H1 (cell line): ENCODE measurements at regions not wholly inside any gene's neighbourhood (a gene's known extent, or its start where the extent isn't known, plus 50 kb on each side); places are given as distances from the start of the nearest gene placed in this dataset.

ENCODE experiments used
- ATF2 ChIP-seq: IDR thresholded peaks from 2 replicates; pipeline ENCODE4 v1.6.1; 2012; ENCODE audit warnings: low read length, inconsistent platforms
- CEBPB ChIP-seq: IDR thresholded peaks from 2 replicates; pipeline ENCODE4 v1.6.1; 2012; ENCODE audit warnings: low read depth, low read length
- HDAC2 ChIP-seq, 2 experiments: fragments of 300-600 bp in 1 of 2; sonication (generic) in 1 of 2; IDR thresholded peaks; 2 replicates each; pipeline ENCODE4 v1.6.1; 2011 to 2012; ENCODE audit warnings: low read depth in 2 of 2, low read length in 2 of 2, mild to moderate bottlenecking in 2 of 2, moderate library complexity in 2 of 2, borderline replicate concordance in 1 of 2, inconsistent platforms in 1 of 2
- SP2 ChIP-seq: IDR thresholded peaks from 2 replicates; pipeline ENCODE4 v1.6.1; 2012; ENCODE audit warnings: mild to moderate bottlenecking, low read length, inconsistent platforms

DNA sequence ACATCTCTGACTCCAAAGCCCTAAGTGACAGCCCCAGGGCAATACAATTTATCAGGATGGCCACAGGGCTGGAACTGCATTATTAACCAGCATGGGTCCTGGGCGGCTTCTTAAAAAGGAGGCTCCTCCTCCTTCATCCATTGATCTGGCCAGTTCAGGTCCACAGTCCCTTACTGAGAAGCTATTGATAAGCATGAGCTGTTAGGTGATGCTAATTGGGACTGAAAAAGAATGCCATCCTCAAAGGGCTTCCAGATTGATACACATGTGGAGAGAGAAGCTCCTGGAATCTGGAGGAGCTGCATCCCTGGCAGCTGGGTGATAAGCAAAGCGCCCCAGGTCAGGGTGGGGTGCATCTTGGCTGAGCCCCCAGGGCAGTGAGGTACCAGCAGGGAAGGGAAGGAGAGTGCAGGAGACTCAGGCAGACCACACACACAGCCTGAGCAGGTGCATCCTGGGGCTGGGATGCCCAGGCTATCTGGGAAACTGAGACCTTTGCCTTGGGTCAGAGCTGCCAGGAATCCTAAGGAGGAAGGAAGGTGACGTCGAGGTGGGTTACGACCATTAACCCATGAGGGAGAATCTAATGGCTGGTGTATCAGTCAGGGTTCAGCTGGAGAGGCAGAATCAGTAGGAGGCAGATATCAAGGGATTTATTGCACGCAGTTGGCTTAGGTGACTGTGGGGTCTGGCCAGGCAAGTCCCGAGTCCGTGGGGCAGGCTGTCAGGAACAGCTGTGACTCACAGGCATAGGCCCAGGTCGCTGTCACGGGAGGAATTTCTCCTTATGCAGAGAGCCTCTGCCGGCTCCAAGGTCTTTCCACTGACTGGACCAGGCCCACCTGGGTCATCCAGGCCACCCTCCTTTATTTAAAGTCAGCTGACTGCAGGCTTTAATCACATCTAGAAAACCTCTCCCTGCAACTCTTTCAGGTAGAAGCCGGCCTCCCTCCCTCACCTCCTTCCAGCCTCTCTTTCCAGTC is 261.2 kb downstream of the BMP7 start (continued):
- TF ChIP-seq ATF2 (no peak), CEBPB (no peak), SP2 (no peak), HDAC2 (IDR thresholded peaks at IDR 0.05; ENCODE audit: borderline replicate concordance in 1 of 2, low read depth in 2 of 2, low read length in 2 of 2) (no peak)
